ENCODE measurements at regions not wholly inside any gene's neighbourhood (a gene's known extent, or its start where the extent isn't known, plus 50 kb on each side); places are given as distances from the start of the nearest gene placed in this dataset.
A peak's percentile ranks its signal among the peaks of the same experiment; 100 is the strongest.

- ChIA-PET POLR2A (ENCODE audit: unreplicated experiment) (no interaction called here), CTCF (no interaction called here)
- Histone ChIP-seq H2AFZ (peak overlapping the region; percentile 66; the same call in 1 of the 2 replicates), H3K4me2 (peak overlapping the region; percentile 74), H3K9me3 (ENCODE audit: insufficient read depth, low read depth) (no peaks in the 10 kb centered on the region), H3K9me2 (ENCODE audit: insufficient read depth) (no peaks in the 10 kb centered on the region), H3K27ac (no peak overlapping the region), H4K20me1 (ENCODE audit: insufficient read depth) (no peaks in the 10 kb centered on the region), H3F3A (ENCODE audit: insufficient read depth, low read depth) (peaks cover 3% of the 10 kb centered on the region; the same call in 1 of the 2 replicates), H3K36me3 (ENCODE audit: low read depth) (no peaks in the 10 kb centered on the region), H3K4me3 (peak overlapping the region; percentile 46; the same call in 1 of the 2 replicates), H3K79me2 (ENCODE audit: low read depth) (no peaks in the 10 kb centered on the region), H3K27me3 (ENCODE audit: insufficient read depth, low read depth) (no peaks in the 10 kb centered on the region), H3K4me1 (replicated peaks; ENCODE audit: insufficient read depth) (peaks cover 16% of the 10 kb centered on the region)
- TF ChIP-seq CTCF (conservative IDR thresholded peaks at IDR 0.05): no peak
- BruUV-seq (replicated peaks): no TSS peak
- intact Hi-C loops (cut with micrococcal nuclease; ENCODE audit: unreplicated experiment): loop anchor here (1.0 kb wide), 2 partner anchors 39 to 116 kb away; no protein-coding TSS in a partner anchor
- DNase-seq: no peak
Observed at GRCh38 chr10:10911035-10911434, 106.6 kb upstream of the CELF2 start.

GRCh38 chr10:10911471-10911921 lies 106.2 kb upstream of the CELF2 start:
- Histone ChIP-seq H3K36me3 (ENCODE audit: low read depth) (no peaks in the 10 kb centered on the region), H3F3A (ENCODE audit: insufficient read depth, low read depth) (peaks cover 3% of the 10 kb centered on the region; the same call in 1 of the 2 replicates), H3K9me3 (ENCODE audit: insufficient read depth, low read depth) (no peaks in the 10 kb centered on the region), H3K27me3 (ENCODE audit: insufficient read depth, low read depth) (no peaks in the 10 kb centered on the region), H3K4me1 (replicated peaks; ENCODE audit: insufficient read depth) (peaks cover 16% of the 10 kb centered on the region), H4K20me1 (ENCODE audit: insufficient read depth) (no peaks in the 10 kb centered on the region), H3K79me2 (ENCODE audit: low read depth) (no peaks in the 10 kb centered on the region), H2AFZ (peak overlapping the region; percentile 66), H3K27ac (peak overlapping the region; percentile 60), H3K4me2 (peak overlapping the region; percentile 74), H3K9me2 (ENCODE audit: insufficient read depth) (no peaks in the 10 kb centered on the region), H3K4me3 (peak overlapping the region; percentile 46)
- ChIA-PET CTCF (no interaction called here), POLR2A (ENCODE audit: unreplicated experiment) (no interaction called here)
- intact Hi-C loops (cut with micrococcal nuclease; ENCODE audit: unreplicated experiment): loop anchor here (1.0 kb wide), 2 partner anchors 39 to 116 kb away; no protein-coding TSS in a partner anchor
- no TSS peak for BruUV-seq (replicated peaks)
- TF ChIP-seq CTCF (conservative IDR thresholded peaks at IDR 0.05) (no peak), EZH2 (IDR thresholded peaks at IDR 0.05; ENCODE audit: low read depth) (no peak)
- peak; percentile 87 to 91 for DNase-seq

GRCh38 chr10:10914144-10914543 lies 103.5 kb upstream of the CELF2 start:
- intact Hi-C loops (cut with micrococcal nuclease; ENCODE audit: unreplicated experiment): no loop called here
- Histone ChIP-seq H3K79me2 (ENCODE audit: low read depth) (no peaks in the 10 kb centered on the region), H4K20me1 (ENCODE audit: insufficient read depth) (no peaks in the 10 kb centered on the region), H3K27ac (no peak overlapping the region), H3K9me3 (ENCODE audit: insufficient read depth, low read depth) (no peaks in the 10 kb centered on the region), H3K36me3 (ENCODE audit: low read depth) (no peaks in the 10 kb centered on the region), H3K4me2 (no peak overlapping the region), H3K27me3 (ENCODE audit: insufficient read depth, low read depth) (no peaks in the 10 kb centered on the region), H3F3A (ENCODE audit: insufficient read depth, low read depth) (peaks cover 3% of the 10 kb centered on the region; the same call in 1 of the 2 replicates), H2AFZ (no peak overlapping the region), H3K4me3 (no peak overlapping the region), H3K9me2 (ENCODE audit: insufficient read depth) (no peaks in the 10 kb centered on the region), H3K4me1 (replicated peaks; ENCODE audit: insufficient read depth) (peaks cover 16% of the 10 kb centered on the region)
- TF ChIP-seq CTCF (conservative IDR thresholded peaks at IDR 0.05): no peak
- TF ChIP-seq EZH2 (IDR thresholded peaks at IDR 0.05; ENCODE audit: low read depth): no peak
- DNase-seq: no peak
- no TSS peak for BruUV-seq (replicated peaks)
- ChIA-PET CTCF (no interaction called here), POLR2A (ENCODE audit: unreplicated experiment) (no interaction called here)
